Dedifferentiated amniotic fluid mesenchymal stem cell (primary cell): ENCODE measurements at regions not wholly inside any gene's neighbourhood (a gene's known extent, or its start where the extent isn't known, plus 50 kb on each side); places are given as distances from the start of the nearest gene placed in this dataset.
A peak's percentile ranks its signal among the peaks of the same experiment; 100 is the strongest.
"Not testable (repeated sequence)": the region's sequence is repeated elsewhere in the genome, so short reads cannot be mapped to it uniquely, and the experiment has no call there.

Source experiments
- DNase-seq: peaks from one replicate; pipeline ENCODE4 v3.0.0-alpha.2; 2016; ENCODE audit errors: extremely low spot score

DNA sequence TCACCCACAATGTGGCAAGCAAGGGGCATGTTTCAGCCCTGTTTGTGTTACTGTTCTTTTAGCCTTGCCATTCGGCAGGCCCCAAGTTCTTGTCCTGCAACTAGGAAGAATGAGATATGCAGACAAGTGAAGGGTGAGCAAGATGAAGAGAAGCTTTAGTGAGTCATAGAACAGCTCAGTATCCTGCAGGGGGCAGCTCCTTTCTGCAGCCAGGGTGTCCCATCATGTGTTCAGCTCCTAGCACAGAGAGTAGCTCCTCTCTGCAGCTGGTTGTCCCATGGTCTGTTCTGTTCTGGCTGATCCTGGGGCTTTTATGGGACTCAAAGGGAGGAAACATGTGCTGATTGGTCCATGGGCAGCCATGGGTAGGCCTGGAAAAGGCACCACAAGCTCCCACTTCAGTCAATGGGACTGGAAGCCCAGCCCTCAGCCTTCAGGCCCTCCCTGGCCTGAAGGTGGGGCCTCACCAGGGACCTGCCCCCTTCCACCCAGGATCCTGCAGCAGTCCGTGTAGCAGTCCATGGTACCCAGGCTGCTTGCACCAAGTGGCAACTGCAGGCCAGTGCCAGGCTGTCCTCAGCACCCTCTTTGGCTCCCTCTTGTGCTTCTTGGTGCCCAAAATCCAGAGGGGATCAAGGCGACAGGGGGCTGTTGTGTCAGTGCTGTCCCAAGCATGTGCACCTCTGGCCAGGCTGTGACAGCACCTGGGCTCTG lies 326.4 kb downstream of the NR4A2 start:
- DNase-seq = no peak

DNA sequence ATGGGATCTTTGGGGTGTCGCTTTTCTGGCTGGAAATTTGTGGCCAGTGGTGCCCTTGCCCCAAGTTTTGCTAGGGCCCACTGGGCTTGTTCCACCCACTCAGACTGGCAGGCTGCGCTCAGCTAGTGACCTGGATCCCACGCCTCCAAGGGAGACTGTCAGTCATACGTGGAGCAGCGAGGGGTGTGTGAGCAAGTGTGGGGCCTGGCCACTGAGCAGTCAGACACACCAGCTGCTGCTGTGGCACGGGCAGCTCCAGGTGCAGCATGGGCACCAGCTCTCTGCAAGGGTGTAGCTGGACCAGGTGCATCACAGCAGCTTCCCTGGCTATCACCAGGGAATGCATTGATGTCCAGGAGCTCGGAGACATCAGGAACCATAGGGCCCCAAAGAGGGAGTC lies 327.0 kb downstream of the NR4A2 start:
- DNase-seq = no peak

DNA sequence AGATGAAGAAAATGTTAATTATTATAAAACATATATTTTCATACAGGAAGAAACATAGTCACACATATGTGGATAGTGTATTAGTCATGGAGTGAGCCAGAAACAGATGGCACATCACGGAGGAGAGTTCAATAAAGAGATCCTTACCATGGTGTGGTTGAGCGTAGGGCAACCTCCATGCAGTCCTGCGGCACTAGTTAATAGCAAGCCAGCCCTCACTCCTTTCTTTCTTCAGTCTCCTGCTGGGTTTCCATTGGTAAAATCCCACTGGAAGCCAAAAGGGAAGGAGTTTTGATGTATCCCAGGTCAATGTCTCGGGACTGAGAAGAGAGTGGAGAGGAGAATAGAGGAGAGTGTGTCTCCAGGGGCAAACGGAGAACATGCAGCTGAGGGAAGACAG lies 328.1 kb downstream of the NR4A2 start:
- DNase-seq = no peak

DNA sequence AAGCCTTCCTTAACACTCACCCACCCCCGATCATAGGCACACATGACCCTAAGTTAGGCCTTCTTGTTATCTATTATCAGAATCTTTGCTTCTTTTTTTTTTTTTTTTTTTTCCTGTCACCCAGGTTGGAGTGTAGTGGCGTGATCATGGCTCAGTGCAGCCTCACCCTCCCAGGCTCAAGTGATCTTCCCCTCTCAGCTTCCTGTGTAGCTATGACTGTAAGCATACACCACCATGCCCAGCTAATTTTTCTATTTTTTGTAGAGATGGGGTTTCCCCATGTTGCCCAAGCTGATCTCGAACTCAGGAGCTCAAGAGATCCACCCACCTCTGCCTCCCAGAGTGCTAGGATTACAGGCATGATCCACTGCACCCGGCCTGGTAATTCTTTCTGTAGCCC lies 328.7 kb downstream of the NR4A2 start:
- no peak for DNase-seq

DNA sequence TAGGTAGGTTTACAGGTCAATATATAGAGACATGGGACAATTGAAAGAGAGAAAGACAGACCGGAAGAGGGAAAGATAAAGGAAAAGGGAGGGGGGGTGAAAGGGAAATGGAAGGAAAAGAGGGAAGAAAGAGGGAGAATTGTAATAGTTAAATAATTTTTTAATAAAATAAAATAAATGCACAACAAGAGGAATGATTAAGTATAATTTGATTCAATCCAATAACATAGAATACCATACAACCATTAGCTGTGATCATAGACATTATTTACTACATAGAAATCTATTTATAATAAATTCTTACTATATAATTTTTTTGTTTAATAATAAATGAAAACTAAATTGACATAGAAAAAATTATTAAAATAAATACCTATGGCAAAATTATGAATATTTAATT lies 330.7 kb downstream of the NR4A2 start:
- DNase-seq = no peak

DNA sequence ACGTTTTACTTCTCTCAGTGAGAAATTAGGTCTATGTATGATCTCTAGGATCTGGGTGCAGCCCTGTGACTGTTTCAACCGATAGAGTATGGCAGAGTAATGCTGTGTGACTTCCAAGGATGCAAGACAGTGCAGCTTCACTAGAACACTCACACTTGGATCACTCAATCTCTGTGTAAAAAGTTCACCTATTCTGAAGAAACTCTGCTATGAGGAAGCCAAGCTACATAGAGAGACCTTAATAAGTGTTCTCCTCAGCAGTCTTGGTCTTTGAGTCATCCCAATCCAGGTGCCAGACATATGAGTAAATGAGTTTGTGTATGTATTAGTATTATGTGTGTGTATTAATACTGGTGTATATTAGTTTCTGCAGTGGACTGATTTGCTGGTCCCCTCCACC lies 335.0 kb downstream of the NR4A2 start:
- DNase-seq = no peak

DNA sequence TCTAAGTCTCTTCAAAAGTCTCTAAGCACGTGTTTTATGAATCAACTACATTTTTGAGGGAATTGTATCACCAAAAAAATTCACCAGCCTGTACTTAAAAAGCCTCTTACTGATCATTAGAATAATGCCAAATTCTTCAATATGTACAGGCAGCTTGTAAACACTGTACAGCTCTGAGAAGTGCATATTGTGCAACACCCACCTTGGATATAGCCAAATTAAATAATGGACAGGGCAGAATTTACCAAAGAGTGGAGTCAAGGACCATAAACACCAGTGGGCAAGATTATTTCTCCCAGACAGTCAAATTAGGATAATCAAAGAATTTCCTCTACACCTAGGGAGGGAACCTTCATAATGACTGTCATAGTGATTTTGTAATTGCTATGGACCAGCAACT lies 338.2 kb downstream of the NR4A2 start:
- no peak for DNase-seq

DNA sequence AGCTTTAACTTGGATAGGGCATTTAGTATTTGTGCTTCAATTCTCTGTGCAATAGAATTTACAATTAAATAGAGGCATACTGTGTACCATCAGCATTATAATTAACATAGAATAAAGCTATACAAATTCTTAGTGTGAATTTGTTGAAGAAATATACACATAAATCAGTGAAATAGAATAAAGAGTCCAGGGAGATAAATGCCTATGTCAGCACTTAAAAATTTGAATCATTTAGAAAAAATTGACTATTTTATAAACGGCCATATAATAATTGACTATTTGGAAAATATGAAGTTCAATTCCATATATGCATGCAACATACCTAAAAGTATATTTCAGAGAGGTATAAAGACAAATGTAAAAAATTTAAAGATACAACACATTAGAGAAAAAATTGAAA lies 348.7 kb downstream of the NR4A2 start:
- DNase-seq = no peak

DNA sequence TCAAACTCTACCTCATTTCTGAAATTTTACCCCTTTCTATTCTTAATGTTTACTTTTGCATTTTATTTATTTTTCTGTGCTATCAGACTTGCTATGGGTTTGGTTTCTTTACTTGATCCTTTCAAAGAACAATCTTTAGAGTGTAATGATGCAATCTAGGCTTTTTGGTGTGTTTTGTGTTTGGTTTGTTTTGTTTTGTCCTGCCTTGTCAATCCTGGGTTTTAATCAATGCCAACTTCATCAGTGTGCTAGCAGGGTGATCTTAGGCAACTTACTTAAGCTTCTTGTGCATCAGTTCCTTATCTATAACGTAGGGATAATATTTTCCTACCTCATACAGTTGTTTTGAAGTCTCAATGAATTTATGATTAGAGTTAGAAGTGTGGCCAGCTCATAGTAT lies 350.4 kb downstream of the NR4A2 start:
- no peak for DNase-seq

DNA sequence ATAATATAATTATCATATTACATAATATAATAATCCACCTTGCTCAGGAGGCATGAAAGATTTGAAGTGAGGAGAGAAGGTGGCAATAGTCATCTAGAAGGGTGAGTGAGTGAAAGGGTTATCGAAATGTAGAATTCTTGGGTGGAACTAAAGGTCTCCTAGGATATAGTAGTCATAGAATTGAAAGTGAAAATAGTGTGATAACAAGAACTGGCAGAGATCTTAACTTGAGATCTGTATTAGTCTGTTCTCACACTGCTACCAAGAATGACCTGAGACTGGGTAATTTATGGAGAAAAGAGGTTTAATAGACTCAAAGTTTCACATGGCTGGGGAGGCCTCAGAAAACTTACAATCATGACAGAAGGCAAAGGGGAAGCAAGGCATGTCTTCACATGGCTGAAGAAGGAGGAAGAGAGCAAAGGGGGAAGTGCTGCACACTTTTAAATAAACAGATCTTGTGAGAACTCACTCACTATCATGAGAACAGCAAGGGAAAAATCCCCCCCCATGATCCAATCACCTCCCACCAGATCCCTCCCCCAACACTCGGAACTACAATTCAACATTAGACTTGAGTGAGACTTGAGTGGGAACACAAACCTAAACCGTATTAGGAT lies 351.5 kb downstream of the NR4A2 start:
- DNase-seq = no peak

DNA sequence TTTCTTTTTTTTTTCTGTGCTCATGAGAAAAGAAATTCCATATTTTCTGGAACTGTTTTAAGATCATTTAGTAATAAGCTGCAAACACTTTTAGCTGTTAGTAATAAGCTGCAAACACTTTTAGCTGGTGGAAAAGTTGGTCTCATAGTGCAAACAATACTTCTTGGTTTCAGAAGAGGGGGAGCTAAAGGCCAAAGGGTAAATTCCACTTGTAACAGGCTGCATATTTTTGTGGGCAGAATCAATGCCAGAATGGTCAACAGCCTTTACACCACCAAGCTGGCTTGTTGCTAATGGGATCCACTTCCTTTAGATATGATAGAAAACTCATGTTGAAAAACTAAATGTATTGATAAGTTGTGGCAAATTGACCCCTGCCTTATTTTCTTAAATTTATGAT lies 356.8 kb downstream of the NR4A2 start:
- DNase-seq = no peak

DNA sequence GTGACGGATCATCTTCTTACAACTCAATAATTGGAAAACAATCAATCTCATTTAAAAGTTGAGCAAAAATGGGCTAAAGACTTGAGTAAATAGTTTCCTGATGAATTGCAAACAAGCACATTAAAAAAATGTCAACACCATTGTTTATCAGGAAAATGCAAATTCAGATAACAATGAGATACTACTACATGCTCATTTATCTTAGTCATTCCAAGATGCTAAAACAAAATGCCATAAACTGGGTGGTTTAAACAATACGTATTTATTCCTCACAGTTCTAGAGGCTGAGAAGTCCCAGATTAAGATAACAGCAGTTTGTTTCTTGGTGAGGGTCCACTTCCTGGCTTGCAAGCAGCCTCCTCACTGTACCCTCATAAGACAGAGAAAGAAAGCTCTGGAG lies 359.6 kb downstream of the NR4A2 start:
- no peak for DNase-seq

DNA sequence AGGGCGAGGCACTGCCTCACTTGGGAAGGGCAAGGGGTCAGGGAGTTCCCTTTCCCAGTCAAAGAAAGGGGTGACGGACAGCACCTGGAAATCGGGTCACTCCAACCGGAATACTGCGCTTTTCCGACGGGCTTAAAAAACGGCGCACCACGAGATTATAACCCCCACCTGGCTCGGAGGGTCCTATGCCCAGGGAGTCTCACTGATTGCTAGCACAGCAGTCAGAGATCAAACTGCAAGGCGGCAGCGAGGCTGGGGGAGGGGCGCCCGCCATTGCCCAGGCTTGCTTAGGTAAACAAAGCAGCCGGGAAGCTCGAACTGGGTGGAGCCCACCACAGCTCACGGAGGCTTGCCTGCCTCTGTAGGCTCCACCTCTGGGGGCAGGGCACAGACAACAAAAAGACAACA lies 366.5 kb downstream of the NR4A2 start:
- DNase-seq = not testable (repeated sequence)

DNA sequence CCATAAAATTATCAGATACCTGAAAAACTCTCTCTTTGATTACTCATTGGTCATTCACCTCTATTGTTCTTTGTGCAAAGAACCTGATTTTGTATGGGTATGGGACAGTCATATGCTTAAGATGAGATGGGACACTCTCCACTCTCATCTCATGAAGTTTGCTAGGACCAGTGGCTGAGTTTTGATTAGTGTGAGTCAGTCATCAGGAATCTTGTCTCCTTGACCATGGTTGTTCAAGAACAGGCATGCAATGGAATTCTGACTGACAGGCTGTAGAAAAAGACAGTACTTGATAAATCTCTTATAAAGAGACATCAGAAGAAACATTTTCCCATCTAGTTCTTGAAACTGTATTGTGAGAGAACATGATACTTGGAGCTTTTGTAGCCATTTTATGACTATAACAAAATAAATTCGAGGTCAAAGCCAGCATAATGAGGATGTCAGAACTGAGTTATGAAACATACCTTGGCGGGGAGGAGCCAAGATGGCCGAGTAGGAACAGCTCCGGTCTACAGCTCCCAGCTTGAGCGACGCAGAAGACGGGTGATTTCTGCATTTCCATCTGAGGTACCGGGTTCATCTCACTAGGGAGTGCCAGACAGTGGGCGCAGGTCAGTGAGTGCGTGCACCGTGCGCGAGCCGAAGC lies 367.0 kb downstream of the NR4A2 start:
- DNase-seq = no peak

DNA sequence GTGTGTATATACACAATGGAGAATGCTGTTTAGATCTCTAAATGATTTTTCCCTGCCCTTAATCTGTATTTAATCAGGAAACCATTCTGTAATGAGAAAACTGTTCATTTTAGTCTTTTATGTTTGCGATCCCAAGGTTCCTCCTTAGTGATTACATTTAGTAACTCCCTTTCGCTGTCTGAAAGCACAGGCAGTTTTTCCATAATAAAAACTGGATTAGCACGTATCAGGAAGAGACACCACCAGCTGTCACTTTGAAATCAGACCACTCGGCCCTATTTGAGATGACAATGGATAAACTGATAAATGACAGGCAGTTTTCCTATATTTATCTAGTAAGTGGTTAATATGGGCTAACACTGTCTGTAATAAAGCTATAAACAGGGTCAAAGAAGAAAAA lies 370.9 kb downstream of the NR4A2 start:
- DNase-seq = no peak

DNA sequence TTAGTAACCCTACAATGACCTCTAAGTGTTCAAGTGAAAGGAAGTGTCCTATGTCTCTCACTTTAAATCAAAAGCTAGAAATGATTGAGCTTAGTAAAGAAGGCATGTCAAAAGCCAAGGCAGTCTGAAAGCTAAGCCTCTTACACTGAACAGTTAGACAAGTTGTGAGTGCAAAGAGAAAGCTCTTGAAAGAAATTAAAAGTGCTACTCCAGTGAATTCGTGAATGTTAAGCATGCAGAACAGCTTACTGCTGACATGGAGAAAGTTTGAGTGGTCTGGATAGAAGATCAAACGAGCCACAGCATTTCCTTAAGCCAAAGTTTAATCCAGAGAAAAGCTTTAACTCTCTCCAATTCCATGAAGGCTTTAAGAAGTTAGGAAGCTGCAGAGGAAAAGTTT lies 373.7 kb downstream of the NR4A2 start:
- no peak for DNase-seq

DNA sequence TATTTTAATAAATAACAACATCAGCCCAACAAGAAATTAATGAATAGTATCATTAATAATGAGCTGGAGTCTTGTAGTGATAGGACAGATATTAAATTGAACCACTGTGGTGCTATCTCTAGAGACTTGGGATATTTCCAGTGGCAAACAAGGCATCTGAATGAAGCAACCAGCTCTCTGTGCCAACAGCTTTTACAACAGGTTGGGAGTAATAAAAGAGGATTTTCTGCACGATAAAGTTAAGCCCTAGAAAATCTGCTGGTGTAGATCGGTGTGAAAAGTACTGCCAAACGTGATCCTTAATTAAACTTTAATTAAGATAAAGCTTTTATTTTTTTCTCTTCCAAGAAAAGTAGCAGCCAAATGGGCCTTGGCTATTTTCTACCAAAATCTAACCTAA lies 385.5 kb downstream of the NR4A2 start:
- DNase-seq = no peak

DNA sequence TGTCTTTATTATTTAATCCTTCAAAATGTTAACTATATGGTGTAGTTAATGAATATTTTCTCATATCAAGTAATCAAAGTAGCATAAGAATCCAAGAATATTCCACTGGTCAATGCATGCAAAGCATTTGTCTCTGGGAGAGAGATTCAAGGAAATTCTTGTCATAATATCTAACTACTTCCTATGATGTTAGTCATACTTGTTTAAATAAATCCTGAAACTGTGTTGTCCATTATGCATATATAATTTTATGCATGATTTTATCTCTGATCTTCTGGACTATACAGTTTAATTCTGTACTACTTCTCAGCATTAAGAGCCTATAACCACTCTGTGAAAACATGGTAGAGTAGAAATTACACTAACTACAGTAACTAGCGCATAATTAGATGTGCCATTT lies 388.3 kb downstream of the NR4A2 start:
- peak; percentile 17 for DNase-seq

DNA sequence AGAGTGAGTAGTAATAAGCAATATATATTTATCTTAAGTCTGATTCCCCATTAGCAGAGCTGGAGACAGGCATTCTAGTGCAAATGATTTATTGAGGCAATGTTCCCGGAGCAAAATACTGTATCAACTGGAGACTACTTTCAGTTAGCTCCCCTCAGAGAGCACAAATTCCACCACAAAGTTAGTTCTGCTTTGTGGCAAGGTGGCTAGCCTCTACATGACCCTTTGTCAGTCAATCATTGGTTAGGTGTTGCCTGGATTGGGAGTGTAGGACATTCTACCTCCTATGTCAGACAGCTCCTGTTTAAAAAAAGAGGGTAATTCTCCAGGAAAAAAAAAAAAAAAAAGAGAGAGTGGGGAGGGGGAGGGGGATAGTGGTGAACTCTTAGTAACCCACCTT lies 402.2 kb downstream of the NR4A2 start:
- no peak for DNase-seq

DNA sequence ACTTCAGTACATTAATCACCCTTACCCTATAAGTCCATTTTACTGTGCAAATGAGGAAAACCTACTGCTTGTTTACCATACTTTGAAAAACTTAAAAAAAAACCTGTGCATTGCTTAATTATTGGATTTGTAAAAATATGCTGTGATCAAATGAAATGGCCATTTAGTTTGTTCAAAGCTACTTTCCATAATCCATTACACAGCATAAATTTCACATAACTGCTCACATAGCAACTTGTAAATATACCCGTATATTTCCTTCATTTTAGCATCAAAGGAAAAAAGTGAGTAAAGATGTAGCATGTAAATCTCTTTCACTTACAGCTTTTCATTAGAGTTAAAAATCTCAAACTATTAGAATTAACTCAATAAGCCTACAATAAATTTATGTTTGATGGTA lies 415.1 kb downstream of the NR4A2 start:
- no peak for DNase-seq

DNA sequence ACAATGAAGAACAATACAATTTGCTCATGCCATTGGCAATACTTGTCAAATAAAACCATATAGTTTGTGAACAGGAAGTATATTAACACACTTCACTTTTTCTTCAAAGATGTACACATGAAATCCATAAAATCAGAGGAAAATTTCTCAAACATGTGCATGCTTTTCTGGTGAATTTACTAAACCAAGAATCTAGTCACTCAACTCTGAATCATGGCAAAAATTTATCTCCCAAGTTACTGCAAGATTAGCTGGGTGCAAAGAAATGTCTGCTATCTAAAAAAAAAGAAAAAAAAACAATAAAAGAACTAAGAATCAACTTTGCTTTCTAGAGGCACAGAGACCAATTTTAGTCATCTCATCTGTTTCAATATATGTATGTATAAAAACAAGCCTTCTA lies 419.2 kb downstream of the NR4A2 start:
- peak; percentile 25 for DNase-seq

DNA sequence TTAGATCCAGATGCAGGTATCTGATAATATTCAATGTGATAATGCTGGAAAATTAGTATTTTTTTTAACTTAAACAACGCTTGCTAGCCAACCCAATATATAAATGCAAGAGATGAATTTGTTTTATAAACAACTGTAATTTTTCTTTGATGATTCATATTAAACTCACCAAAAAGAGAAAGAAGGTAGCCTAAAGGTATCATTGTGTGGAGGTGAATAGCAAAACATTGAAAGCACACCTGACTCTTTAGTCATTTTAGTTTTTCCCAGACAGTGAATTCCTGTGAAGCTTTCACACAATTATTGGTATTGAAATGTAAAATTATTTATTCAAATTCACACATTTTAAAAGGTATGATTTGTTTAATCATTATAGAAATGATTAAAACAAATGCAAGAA lies 424.0 kb downstream of the NR4A2 start:
- DNase-seq = no peak

DNA sequence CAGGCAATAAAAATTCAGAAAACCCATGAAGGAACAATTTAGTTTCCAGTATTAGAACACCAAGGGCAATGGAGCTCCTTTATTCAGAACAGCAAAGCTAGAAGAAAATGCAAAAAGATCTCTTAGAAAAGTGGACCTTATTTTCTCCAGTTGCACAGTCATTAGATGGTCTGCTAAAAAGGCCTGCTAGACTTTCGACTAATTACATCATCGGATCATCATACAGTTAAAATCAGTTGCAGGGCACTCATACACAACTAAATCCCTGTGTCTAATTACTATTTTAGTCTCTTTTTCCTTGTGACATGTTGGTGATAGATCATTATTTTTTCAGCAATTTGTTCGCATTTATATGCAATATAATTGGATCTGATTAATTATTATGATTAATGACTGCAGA lies 425.3 kb downstream of the NR4A2 start:
- no peak for DNase-seq

DNA sequence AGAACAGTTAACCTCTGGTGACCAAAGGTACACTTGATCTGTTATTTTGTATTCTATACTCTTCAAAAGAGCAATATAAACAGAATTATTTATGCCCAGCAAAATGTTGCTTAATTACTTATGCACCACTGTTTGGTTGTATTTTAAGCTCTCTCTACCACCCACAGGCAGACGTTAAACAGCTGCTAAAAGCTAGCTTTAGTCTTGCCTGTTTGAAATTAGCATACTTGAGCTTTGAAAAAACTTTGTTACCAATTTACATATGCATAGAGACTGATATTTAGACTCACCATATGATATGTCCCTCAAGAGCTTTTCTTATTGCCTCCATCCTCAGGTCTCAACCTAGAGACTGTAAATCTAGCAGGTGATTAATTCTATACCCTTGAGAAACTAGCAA lies 426.9 kb downstream of the NR4A2 start:
- no peak for DNase-seq
